WTC11 (cell line): ENCODE measurements at regions not wholly inside any gene's neighbourhood (a gene's known extent, or its start where the extent isn't known, plus 50 kb on each side); places are given as distances from the start of the nearest gene placed in this dataset.

ENCODE experiments used
- RELA ChIP-seq: sonication (generic); formaldehyde crosslinking; IDR thresholded peaks from 2 replicates; pipeline ENCODE4 v1.8.1; 2022; ENCODE audit warnings: missing genetic modification reagents, mild to moderate bottlenecking, borderline replicate concordance
- ZNF425 ChIP-seq: fragments of 250-450 bp; sonication (Bioruptor Pico); conservative IDR thresholded peaks from 2 replicates; pipeline ENCODE4 v1.9.0; 2021; ENCODE audit warnings: mild to moderate bottlenecking
- TF ChIP-seq, protein P1 (sequence below): fragments of 200-600 bp; IDR thresholded peaks from 2 replicates; pipeline ENCODE4 v1.8.0; 2022; ENCODE audit warnings: antibody characterized with exemption

GRCh38 chr4:136150046-136150445 lies 1382.2 kb downstream of the PCDH18 start:
- TF ChIP-seq RELA (CRISPR knock-in tag) (no peak), ZNF425 (CRISPR knock-in tag) (no peak)
- TF ChIP-seq, protein P1, sequence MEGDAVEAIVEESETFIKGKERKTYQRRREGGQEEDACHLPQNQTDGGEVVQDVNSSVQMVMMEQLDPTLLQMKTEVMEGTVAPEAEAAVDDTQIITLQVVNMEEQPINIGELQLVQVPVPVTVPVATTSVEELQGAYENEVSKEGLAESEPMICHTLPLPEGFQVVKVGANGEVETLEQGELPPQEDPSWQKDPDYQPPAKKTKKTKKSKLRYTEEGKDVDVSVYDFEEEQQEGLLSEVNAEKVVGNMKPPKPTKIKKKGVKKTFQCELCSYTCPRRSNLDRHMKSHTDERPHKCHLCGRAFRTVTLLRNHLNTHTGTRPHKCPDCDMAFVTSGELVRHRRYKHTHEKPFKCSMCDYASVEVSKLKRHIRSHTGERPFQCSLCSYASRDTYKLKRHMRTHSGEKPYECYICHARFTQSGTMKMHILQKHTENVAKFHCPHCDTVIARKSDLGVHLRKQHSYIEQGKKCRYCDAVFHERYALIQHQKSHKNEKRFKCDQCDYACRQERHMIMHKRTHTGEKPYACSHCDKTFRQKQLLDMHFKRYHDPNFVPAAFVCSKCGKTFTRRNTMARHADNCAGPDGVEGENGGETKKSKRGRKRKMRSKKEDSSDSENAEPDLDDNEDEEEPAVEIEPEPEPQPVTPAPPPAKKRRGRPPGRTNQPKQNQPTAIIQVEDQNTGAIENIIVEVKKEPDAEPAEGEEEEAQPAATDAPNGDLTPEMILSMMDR, result no peak
